ENCODE measurements at regions not wholly inside any gene's neighbourhood (a gene's known extent, or its start where the extent isn't known, plus 50 kb on each side); places are given as distances from the start of the nearest gene placed in this dataset.

GRCh38 chr11:28535677-28536076 lies 427.5 kb downstream of the METTL15 start:
- H3K4me3 ChIP-seq (ENCODE audit: low read length), result no peak overlapping the region
- no peak for TF ChIP-seq CTCF (conservative IDR thresholded peaks at IDR 0.05; ENCODE audit: low read depth, low read length)
- DNase-seq (ENCODE audit: low read depth), result no peak

GRCh38 chr11:28529540-28530410 lies 421.6 kb downstream of the METTL15 start:
- DNase-seq (ENCODE audit: low read depth), result peak; percentile 27
- peak; percentile 21 for TF ChIP-seq CTCF (conservative IDR thresholded peaks at IDR 0.05; ENCODE audit: low read depth, low read length)
- H3K4me3 ChIP-seq (ENCODE audit: low read length), result no peak overlapping the region

- no peak for TF ChIP-seq CTCF (conservative IDR thresholded peaks at IDR 0.05; ENCODE audit: low read depth, low read length)
- no peak overlapping the region for H3K4me3 ChIP-seq (ENCODE audit: low read length)
- DNase-seq (ENCODE audit: low read depth), result no peak
Measured at GRCh38 chr11:28529046-28529445, 420.9 kb downstream of the METTL15 start.

GRCh38 chr11:28528217-28528616 lies 420.0 kb downstream of the METTL15 start:
- TF ChIP-seq CTCF (conservative IDR thresholded peaks at IDR 0.05; ENCODE audit: low read depth, low read length), result no peak
- DNase-seq (ENCODE audit: low read depth), result no peak
- H3K4me3 ChIP-seq (ENCODE audit: low read length), result no peak overlapping the region

GRCh38 chr11:28526406-28526751 lies 418.2 kb downstream of the METTL15 start:
- no peak for TF ChIP-seq CTCF (conservative IDR thresholded peaks at IDR 0.05; ENCODE audit: low read depth, low read length)
- no peak for DNase-seq (ENCODE audit: low read depth)
- no peak overlapping the region for H3K4me3 ChIP-seq (ENCODE audit: low read length)

GRCh38 chr11:28525636-28526405 lies 417.6 kb downstream of the METTL15 start:
- TF ChIP-seq CTCF (conservative IDR thresholded peaks at IDR 0.05; ENCODE audit: low read depth, low read length), result no peak
- no peak overlapping the region for H3K4me3 ChIP-seq (ENCODE audit: low read length)
- no peak for DNase-seq (ENCODE audit: low read depth)
